NCI-H226 (cell line): ENCODE measurements at regions not wholly inside any gene's neighbourhood (a gene's known extent, or its start where the extent isn't known, plus 50 kb on each side); places are given as distances from the start of the nearest gene placed in this dataset.
"Not testable (repeated sequence)": the region's sequence is repeated elsewhere in the genome, so short reads cannot be mapped to it uniquely, and the experiment has no call there.

Experiments
- DNase-seq: peaks from one replicate; pipeline ENCODE4 v3.0.0-alpha.2; 2015

DNA sequence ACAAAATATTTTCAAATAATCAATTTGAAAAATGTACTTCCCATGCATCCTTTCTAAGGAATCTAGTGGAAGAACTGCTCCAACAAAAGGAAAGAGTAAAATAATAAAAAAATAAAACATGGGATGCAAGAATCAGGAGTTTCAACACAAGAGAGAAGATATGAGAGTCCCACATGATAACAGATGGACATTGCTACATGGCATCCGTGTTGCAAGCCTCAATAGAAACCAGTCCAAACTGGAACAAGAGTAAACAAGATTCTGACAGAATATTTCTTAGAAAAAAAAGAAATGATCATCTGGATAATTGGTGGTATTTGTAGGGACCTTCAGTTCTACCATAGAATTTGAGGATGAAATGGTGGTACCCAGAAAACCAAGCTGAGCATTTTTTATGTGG is 186.8 kb downstream of the FRK start:
- DNase-seq, result no peak

DNA sequence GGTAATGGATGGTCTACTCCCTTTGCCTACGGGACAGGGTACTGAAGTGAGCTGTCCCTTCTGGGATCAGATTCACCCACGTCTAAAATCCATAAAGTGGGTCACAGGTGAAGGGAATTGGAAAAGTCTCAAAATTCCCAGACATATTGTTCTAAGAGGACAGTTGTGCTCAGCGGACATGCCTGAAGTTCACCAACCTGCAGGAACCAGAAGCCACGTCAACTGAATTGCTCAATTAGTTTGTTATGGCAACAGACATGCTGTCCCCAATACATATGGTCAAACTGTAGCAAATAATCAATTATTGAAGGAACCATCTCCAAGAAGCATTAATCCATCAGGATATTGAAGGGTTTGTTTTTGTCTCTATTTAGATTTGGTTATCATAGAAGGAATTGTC is 190.2 kb downstream of the FRK start:
- no peak for DNase-seq

DNA sequence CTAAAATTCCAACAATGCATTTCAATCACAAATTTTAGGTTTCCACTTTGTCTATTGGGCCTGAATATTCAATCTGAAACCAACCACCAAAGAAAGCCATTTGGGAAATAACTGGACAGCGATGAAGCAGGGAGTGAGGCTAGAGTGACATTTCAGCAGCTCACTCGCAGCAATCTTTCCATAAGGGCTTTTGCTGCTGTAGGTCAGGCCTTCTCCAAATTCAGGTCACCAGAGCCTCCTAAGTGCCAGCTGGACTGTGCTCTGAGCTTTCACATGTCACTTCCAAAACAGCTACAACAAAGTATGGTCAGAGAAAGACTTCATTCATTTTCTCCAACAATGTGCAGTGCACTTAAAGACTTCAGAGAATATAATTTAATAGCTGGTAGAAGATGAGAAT is 194.8 kb downstream of the FRK start:
- DNase-seq, result no peak

DNA sequence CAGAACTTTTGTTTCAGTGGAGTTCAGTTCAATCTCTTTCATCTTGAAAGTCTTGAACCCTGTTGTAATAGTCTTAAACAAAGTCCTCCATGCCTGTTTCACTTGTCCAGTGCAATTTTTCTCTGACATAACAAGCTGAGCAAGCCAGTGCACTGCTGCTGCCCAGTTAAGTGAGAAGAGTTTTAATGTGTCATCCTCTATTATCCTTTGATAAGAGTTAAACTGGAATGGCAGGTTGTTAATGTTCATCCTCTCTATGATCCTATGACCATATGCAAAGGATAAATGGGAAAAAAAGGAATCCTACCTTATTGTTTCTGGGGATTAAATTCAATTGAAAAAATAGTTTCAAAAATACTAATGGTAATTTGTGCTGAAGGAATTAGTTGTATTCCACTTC is 197.5 kb downstream of the FRK start:
- DNase-seq, result no peak

DNA sequence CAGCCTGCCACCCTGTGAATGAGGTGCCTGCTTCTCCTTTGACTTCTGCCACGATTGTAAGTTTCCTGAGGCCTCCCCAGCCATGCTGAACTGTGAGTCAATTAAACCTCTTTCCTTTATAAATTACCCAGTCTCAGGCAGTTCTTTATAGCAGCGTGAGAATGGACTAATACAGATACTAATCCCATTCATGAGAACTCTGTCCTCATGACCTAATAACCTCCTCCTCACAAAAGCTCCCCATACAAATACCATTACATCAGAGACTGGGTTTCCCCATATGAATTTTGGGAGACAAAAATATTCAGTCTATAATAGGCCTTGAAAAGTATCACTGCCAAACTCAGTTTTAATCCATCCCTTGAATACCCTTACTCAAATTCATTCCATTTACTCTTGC is 199.0 kb downstream of the FRK start:
- DNase-seq, result not testable (repeated sequence)

DNA sequence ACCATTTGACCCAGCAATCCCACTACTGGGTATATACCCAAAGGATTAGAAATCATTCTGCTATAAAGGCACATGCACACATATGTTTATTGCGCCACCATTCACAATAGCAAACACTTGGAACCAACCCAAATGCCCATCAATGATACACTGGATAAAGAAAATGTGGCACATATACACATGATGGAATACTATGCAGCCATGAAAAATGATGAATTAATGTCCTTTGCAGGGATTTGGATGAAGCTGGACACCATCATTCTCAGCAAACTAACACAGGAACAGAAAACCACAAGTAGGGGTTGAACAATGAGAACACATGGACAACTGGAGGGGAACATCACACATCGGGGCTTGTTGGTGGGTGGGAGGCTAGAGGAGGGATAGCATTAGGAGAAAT is 201.1 kb downstream of the FRK start:
- not testable (repeated sequence) for DNase-seq

DNA sequence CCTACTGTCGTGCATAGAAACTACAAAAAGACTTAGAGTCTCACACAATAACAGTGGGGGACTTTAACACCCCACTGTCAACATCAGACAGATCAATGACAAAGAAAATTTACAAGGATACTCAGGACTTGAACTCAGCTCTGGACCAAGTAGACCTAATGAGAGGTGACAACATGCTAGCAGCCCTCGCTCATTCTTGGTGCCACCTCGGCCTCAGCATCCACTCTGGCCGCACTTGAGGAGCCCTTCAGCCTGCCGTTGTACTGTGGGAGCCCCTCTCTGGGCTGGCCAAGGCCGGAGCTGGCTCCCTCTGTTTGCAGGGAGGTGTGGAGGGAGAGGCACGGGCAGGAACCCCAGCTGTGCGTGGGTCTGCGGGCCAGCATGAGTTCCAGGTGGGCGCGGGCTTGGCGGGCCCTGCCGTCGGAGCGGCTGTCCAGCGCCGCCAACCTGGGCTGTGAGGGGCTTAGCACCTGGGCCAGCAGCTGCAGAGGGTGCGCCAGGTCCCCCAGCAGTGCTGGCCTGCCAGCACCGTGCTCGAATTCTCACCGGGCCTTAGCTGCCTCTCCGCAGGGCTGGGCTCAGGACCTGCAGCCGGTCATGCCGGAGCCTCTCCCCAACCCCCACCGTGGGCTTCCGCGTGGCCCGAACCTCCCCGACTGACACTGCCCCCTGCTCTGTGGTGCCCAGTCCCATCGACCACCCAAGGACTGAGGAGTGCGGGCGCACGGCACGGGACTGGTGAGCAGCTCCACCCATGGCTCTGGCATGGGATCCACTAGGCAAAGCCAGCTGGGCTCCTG is 205.6 kb downstream of the FRK start:
- no peak for DNase-seq

DNA sequence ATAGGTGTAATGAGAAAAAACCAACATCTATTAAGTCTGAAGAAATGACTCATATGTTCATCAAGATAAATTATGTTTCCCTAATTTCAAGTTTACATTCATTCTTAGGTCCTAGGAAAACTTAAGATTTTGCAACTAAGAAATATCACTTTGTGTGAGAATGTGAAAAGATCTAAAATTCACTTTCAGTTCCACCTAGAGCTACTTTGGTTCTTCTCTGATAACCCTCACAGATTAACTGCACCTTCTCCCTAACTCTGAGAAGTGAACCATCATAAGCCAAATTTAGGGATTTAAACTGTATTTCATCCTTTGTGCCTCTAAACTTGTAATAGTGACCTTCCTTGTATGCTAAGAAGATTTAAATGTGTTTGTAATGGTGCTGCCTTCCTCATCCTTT is 213.0 kb downstream of the FRK start:
- DNase-seq, result no peak

DNA sequence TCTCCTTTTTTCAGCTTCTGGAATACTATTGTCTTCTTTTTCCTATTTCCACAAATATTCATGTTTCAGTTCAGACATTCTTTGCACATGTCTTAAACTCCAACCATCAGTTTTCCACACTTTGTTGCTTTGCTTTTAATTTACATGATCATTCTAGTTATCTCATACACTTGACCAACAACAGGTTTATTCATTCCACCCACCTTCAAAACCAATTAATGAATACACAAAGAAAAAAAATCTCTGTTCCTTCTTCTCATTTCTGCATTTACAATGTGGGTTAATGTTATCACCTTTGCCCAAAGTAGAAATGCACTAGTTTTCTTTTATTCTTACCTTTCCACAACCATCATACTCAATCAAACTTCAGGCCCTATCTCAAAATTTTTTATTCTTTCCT is 216.7 kb downstream of the FRK start:
- no peak for DNase-seq

DNA sequence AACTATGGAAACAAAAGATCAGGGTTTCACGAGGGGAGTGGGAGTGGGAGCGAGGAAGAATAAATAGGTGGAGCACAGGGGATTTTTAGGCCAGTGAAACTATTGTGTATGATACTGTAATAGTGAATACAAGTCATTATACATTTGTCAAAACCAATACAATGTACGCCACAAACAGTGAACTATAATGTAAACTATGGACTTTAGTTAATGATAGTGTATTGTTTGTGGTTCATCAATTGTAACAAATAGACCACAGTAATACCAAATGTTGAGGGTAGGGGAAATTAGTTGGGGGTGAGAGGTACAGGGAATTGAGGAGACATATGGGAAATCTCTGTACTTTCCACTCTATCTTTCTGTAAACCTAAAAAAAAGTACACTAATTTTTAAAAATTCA is 218.4 kb downstream of the FRK start:
- no peak for DNase-seq

DNA sequence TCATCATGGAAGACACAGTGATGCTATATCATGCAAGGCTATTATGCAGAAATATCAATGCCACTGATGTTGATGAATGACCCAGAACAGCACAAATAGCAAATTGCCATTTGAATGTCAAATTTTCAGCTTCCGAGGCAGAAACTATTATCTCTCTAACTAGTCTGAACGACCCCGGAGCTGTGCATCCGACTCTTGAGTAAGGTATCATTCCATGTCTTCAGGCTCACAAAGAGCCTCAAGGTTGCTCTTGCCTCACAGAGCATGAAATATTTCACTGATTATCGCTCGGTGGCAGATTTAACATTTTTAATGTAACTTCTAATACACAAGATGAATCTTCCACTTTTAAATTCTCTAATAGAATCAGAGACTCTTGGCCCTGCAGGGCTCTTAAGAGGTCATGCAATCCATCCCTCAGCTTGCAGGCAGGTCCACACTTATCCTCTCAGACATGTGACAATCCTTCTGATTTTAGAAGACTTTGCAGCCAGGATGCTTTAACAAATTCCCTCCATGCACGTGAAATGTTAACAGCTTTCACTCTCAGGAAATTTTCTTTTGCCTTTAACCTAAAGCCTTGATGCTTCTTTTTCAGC is 221.0 kb downstream of the FRK start:
- DNase-seq, result no peak

DNA sequence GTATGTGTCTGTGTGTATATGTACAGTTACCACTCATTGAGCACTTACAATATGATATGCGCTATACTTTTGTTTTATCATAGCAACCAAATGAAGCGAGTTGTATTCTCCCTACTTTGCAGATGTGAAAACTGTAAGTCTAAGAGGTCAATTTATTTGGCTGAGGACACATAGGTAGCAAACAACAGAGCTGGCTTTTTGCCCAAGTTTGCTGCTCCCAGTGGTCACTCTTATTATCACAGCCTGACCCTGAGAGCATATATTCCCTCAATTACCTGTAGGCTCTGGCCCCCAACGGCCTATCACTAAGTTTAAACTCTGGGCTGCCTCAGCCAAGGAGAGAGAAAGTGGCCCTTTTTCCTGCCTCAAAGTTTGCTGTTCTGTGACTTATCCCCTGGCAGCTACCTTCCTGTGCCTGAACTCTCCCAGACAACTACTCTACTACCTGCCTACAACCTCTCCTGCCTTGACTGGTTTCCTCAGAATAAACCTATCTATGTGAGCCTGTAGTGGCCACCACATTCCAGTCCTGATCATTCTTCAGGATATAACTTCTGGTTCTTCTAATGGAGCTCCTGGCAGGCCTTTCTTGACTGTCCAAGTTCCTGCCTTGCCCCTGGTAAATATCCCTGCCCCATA is 221.8 kb downstream of the FRK start:
- DNase-seq, result peak; percentile 15

DNA sequence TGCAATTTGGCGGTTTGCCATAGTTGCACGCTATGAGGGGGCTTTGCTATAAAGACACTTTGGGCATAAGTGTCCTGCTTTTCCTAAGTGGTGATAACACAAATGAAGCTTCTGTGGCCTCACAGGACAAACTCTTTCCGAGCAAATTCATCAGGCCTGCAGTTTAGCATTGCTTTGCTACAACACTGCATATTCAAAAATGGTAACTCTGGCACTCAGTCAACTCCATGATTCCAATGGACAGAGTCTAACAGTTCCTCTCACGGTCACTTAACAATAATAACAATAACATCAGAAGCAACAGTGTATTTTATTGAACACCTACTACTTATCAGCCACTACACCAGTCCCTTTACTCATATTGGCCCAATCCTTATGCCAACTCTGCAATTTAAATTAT is 222.5 kb downstream of the FRK start:
- DNase-seq, result no peak

DNA sequence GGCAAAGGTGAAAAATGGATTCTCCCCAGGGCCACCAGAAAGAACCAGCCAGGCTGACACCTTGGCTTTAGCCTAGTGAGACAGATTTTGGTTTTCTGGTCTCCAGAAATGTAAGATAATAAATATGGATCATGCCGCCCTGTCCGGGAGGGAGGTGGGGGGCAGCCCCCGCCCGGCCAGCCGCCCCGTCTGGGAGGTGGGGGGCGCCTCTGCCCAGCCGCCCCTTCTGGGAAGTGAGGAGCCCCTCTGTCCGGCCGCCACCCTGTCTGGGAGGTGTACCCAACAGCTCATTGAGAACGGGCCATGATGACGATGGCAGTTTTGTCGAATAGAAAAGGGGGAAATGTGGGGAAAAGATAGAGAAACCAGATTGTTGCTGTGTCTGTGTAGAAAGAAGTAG is 224.3 kb downstream of the FRK start:
- DNase-seq, result not testable (repeated sequence)

DNA sequence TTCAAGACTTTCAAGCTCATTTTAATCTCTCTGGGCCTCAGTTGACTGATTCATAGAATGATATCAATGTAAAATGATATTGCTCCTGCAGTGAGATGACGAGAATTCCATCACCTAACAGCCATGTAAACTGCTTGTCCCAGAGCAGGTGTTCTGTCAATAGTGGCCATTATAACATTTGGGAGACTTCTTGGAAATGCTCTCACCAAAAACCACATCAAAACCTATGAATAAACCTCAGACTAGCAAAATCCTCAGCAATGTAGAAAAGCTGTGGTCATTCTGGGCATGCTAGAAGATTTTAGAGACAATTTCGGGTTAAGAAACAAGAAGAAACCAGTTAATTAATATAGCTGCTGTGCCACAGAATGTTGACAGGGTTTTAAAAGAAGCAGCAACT is 225.4 kb downstream of the FRK start:
- DNase-seq, result no peak

DNA sequence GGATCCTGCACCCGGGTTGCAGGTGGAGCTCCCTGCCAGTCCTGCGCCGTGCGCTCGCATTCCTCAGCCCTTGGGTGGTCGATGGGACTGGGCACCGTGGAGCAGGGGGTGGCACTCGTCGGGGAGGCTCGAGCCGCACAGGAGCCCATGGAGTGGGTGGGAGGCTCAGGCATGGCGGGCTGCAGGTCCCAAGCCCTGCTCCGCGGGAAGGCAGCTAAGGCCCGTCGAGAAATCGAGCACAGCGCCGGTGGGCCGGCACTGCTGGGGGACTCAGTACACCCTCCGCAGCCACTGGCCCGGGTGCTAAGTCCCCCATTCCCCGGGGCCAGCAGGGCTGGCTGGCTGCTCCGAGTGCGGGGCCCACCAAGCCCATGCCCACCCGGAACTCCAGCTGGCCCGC is 226.1 kb downstream of the FRK start:
- not testable (repeated sequence) for DNase-seq

DNA sequence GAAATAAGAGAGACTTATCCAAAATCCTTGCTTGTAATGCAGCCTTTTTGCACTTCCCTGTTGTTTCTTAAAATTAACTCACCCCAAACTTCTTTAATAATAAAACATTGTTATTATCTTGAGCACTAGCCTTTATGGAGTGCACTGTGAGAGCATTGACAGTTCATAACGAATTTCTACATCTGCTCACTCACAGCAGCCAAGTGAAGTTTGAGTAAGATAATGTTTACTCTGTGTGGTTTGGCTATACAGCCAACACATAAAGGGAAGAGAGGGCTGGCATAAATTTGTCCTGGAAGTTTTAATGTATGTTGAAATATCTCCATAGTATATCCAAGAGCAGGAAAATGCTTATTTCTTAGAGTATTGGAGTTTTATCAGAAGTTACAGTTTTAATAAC is 227.9 kb downstream of the FRK start:
- peak; percentile 32 for DNase-seq

DNA sequence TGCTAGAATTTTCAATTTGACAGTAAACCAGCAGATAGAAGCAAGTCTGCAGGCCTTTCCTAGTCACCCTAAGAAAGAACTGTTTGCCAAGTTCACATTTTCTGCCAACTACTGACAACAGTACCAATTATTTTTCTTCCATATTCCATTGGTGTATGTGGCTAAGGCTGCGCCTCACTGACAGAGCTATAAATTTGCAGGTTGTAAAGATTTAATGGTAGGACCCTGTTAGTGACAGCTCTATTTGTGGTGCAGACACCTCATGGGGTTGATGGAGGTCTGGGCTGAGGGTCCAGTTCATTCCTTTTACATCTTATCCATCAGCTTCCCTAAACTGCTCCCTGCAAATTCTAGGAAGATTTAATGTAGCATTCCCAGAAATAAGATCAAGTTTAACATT is 228.5 kb downstream of the FRK start:
- no peak for DNase-seq

DNA sequence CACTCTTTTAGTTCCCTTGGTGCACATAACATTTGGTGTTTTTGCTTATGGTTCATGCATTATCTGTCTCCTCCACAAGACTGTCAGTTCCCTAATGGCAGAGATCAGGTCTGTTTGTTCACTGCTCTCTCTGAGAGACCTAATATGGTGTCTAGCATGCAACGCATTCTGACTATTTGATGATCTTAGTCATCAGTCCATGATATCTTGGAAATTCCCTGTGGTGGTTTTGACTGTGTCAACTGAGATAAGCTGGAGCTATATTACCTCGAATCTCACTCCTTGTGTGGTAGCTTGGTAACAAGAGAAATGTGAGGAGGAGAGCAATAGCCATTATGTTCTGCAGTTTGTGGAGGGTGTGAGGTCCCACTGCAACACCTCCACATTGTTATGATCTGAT is 229.8 kb downstream of the FRK start:
- peak; percentile 97 for DNase-seq

DNA sequence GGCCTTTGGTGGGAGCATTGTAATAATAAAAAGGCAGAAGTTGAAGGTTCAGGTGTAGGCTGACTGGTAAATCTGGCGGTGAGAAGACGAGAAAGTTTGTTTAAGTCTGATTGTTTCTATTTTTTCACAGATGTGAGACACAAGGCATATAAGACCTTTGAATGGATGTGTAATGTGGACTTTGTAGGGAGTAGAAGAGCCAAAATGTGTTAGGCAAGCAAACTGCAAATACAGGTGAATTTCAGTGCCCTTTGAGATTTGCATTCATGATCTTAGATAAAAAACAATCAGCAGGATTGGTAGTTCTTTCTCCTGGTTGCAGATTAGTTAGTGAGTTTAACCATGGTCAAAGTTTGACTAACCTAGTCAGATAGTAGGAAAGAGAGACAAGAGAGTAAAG is 238.9 kb downstream of the FRK start:
- DNase-seq, result no peak

DNA sequence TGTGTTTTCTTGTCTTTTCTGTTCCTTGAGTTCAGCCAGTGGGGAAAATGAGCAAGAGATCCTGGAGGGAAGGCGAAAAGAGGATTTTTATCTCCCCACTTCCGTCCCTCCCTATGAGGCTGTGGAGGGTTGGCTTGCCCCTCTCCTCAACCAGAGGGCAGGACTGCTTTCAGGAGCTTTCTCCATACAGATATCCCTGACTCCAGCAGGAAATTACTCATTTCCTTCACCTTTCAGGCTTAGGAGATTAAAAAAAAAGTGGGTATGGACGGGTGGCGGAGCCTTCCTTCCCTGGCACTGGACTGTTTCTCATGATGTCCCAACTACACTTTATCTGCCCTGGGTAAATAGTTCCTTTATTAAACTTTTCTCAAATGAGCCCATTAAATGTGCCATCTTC is 241.2 kb downstream of the FRK start:
- peak; percentile 83 for DNase-seq

DNA sequence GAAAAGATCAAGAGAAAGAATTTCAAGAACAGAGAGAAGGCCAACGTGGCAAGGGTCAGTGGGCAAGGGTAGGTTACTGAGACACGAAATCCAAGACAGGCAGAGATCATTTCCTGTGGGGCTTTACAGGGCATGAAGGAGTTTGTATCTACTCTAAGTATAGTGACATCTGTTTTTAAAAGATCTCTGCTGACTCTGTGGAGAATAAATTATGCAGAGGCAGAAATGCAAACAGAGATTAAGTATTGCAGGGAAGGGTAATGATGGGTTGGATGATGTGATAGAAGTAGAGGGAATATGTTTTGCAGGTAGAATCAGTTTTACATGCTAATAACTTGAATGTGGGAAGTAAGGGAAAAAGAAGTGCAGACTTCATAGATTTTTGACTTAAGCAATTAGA is 243.5 kb downstream of the FRK start:
- DNase-seq, result no peak

DNA sequence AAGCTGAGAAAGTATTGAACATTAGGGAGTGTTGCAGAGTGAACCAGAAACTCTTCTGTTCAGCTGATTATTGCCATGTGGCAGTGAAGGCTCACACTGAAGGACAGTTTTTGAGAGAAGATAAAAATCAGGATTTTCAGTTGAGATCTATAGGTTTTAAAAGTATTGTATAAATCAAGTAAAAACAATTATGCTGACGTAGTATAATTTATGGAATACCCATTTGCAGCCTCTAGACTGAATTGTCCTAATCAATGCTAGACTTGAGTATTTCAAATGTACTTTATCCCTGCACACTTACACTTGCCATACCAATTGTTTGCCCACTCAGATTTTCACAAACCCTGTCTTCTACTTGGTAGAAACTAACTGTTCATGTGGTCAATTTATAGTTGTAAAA is 245.8 kb downstream of the FRK start:
- DNase-seq, result no peak

DNA sequence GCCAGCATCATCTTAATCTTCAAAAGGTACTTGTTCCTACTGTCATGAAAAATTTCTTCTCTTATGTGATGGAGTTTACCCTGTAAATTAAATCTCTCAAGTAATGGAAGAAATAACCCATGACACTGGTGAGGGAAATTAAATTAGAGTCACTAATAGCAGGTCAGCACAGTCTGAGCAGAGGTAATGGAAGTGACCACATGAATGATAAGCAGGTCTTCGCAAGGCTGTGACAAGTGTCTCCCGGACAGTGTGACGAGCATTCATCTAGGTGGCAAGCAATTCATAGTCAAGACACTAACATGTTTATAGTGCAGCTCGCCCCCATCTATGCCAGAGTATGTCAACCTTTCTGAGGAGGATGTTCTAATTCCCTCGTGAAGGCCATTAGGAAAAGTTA is 249.2 kb downstream of the FRK start:
- no peak for DNase-seq

DNA sequence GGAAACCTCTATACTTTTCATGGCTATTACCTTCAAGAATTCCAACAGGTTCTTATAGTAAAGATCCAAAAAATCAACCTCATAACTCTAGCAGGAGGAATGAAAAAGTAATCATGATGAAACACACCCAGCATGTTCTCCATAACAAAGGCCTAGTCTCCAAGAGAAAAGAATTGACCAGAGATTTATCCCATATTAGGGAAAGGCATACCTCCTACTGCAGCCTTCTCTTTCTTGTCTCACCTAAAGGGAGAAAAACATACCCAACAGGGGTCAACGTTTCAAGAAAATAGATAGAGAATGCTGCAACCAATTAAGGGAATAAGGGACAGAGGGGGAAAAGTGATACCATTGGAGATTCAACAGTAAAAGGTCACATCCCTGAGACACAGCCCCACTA is 262.5 kb downstream of the FRK start:
- no peak for DNase-seq
